Stimulated activated CD4-positive, alpha-beta T cell treated with anti-CD3 and anti-CD28 coated beads, Interleukin-12 subunit alpha, Interleukin-12 subunit beta, amount 100 ng/mL, for 4 hours (primary cell): ENCODE measurements at regions not wholly inside any gene's neighbourhood (a gene's known extent, or its start where the extent isn't known, plus 50 kb on each side); places are given as distances from the start of the nearest gene placed in this dataset.
"Not testable (repeated sequence)": the region's sequence is repeated elsewhere in the genome, so short reads cannot be mapped to it uniquely, and the experiment has no call there.

Source experiments
- DNase-seq: peaks from one replicate; pipeline ENCODE4 v3.0.0-alpha.2; 2020

DNA sequence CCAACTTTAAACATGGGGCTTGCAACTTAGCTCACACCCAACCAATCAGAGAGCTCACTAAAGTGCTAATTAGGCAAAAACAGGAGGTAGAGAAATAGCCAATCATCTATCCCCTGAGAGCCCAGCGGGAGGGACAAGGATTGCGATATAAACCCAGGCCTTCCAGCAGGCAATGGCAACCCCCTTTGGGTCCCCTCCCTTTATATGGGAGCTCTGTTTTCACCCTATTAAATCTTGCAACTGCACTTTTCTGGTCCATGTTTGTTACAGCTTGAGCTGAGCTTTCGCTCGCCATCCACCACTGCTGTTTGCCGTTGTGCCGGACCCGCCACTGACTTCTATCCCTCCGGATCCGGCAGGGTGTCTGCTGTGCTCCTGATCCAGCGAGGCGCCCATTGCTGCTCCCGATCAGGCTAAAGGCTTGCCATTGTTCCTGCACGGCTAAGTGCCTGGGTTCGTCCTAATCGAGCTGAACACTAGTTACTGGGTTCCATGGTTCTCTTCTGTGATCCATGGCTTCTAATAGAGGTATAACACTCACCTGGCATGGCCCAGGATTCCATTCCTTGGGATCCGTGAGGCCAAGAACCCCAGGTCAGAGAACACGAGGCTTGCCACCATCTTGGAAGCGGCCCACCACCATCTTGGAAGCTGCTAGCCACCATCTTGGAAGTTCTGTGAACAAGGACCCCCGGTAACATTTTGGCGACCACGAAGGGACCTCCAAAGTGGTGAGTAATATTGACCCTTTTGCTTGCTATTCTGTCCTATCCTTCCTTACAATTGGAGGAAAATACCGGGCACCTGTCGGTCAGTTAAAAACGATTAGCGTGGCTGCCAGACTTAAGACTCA, 161.3 kb upstream of the GCFC2 start:
- DNase-seq, result not testable (repeated sequence)

DNA sequence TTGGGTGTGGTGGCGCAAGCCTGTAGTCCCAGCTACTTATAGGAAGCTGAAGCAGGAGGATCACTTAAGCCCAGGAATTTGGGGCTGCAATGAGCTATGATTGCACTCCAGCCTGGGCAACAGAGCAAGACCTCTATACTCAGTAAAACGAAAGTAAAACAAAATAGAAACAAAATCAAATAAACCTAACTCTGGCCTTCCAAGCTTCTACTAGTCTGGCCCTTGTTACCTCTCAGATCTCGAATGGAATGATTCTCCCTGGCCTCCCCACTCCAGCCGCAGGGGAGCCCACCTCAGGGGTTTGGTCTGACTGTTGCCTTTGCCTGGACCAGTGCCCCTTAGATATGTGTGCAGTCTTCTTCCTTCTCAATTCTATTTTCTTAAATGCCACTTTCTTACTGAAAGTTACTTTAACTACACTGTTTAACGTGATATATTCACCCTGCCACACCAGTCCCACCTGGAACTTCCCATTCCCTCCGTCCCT, 160.0 kb upstream of the GCFC2 start:
- no peak for DNase-seq

DNA sequence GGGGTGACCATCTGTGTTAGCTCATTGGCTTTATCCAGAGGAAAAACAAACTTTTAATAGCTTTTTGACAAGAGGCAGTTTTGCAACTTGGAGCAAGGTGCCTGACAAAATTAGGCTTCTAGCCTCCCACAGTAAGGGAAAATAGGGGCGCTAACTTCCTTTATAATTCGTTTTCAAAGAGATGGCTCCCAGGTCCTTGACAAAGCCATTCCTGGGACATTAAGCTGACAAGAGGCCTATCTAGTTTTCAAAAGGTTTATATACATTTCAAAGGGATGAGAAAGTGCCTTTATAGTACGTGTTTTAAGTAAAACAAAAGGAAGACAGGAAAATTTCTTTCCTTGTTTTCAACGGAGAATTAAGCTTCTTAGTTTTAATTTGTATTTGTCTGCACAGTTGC, 159.4 kb upstream of the GCFC2 start:
- no peak for DNase-seq

DNA sequence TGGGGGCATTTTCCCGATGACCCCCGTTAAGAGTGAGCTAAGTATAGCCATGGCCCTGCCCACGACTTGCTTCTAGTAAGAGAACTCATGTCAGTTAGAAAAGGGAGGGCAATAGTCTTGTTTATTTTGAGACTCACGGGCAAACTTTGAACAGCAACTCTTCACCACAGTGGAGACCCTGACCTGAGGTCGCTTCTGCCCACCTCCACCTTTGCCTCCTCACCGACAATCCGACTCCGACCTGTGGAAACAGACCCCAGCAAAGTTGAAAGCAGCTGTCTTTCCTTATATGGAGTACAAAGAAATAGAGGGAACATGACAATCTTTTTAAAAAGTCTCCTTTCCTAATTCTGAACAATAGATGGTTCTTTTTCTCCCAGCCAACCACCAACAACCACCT, 155.0 kb upstream of the GCFC2 start:
- DNase-seq, result no peak

DNA sequence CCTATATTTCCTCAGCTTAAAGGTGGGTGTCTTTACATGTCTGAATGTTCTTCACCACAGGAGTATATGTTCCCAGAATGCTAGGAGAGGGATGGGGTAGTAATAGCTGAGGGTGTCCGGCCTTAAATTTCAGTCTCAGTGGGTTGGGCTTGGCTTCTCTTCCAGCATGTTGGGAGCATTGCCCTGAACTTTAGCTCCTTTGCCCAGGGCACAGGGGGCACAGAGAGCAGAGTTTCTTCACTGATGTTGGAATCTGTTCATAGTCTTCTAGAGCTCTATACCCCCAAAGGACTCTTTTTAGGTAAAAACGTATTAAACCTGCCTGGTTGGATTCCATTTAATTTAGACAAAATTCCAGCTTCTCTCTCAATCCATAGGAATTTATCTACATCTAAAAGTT, 154.4 kb upstream of the GCFC2 start:
- DNase-seq, result no peak

DNA sequence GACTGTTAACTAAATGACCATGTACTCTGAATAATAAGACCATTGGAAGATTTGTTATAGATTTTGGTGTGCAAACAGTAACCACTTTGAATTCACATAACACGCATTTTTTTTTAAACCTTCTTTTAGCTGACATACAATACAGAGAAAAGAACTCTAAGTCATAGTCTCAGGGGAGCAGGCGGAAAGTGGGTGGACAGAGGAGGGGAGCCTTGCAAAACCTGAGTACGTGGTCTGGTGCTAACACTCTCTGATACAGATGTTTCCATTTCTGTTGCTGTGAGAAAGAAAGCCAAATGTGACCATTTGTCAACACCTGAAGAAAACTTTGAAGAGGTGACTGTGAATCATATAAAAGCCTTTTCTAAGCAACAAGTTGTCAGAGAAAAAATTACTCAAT, 151.8 kb upstream of the GCFC2 start:
- DNase-seq, result no peak

DNA sequence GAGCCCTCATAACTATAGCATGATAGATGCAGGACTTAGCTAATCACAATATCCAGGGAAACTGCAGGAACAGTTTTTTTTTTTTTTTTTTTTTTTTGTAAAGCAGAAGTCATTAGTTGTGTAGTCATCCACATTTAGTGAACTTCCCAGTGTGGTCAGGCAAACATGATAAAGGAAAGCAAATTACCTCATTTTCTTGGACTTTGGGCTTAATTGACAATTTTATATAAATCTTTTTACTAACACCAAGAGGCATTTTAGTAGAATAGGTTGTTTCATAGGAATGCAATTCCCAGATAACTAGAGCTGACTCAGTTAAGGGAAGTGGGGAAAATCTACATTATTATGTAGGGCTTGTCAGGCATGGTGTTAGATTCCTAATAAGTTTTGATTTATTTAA, 142.7 kb upstream of the GCFC2 start:
- DNase-seq, result no peak

DNA sequence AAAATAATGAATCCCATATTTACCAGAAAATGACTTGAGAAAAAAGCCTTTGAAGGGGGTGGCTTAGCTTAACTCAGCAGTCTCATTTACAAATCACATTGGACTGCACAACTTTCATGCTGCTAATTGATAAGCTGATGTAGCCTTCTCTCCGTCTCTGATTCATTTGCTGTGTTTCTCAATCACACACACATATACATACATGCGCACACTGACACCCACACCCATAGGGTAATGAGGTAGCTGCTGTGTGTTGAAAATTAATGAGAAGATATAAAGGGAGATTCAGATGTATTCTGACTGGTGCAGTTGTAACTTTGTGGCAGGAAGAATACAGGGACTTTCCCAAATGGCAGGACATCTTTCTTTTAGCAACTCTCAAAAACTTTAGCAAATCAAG, 141.9 kb upstream of the GCFC2 start:
- no peak for DNase-seq

DNA sequence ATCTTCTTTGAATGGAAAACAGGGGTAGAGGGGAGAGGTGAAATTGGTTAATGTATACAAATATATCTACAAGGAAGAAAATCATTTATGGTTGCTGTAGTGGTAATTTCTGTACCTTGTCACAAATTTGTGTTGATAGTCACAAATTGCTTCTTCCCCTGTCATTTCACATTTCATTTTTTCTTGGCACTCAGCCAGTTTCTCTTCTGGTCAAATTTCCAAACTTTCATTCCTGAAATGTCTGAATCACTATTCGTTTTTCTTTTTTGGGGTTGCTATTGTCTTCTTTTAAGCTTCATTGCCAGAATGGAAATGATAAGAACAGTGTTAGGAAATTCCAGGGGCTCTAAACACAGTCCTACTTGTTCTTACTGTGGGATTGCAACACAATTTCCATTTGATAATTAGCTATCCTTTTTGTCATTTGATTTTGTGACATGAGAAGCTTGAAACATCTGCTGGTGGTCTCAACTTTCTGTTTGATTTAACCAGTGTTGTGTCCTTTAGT, 136.0 kb upstream of the GCFC2 start:
- no peak for DNase-seq

DNA sequence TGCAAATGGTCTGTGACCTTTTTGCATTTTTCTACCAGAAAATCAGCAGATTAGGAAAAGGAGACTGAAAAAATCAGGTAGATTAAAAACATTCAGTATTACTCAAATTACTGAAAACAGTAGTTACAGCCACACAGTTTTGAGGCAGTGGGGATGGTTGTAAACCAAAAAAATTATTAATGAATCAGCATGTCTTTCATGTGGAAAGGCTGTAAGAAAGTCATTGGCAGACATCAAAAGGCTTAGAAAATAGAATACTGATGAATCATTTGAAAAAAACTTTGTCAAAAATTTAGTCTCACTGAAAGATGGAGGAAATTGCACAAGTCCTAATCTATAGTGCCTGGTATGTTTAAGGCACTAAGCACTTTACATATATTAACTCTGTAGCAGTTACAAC, 133.9 kb upstream of the GCFC2 start:
- DNase-seq, result no peak

DNA sequence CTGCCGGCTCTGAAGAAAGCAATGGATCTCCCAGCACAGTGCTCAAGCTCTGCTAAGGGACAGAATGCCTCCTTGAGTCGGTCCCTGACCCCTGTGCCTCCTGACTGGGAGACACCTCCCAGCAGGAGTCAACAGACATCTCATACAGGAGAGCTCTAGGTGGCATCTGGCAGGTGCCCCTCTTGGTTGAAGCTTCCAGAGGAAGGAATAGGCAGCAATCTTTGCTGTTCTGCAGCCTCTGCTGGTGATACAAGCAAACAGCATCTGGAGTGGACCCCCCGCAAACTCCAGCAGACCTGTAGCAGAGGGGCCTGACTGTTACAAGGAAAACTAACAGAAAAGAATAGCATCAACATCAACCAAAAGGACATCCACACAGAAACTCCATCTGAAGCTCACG, 123.9 kb upstream of the GCFC2 start:
- not testable (repeated sequence) for DNase-seq

DNA sequence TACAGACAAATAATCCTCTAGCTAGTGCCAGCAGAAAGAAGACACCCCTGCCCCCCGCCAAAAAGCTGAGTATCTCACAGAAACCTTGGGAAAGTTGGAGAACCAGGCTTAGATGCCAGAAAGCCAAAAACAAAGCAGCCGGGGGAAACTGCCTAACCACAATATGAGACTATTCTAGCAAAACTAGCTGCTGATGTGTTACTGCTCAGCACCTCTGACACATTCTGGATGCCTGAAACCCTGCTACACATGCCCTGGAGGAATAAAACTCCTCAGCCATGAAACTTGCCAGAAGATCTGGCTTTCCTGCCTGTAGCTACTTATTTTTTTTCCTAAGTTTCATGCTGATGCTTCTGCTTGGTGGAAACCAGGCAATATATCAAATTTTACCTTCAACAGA, 122.7 kb upstream of the GCFC2 start:
- DNase-seq, result no peak

DNA sequence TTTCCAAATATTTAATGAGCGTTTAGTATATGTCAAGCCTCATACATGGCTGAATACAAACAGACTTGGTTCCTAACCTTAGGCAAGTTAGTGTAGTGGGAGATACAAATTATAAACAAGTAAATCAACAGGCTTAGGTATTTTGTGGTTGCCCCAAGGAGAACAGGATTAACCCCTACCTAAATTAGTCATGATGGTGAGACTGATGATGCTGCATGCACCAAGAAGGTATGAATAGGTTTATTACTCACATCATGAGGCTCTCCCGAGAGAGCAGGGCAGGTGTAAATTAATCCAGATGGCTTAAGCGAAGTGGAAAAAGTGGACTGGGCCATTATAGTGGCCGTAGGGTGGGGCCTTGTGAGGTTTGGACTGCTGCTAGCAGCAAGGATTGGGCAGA, 118.1 kb upstream of the GCFC2 start:
- DNase-seq, result no peak

DNA sequence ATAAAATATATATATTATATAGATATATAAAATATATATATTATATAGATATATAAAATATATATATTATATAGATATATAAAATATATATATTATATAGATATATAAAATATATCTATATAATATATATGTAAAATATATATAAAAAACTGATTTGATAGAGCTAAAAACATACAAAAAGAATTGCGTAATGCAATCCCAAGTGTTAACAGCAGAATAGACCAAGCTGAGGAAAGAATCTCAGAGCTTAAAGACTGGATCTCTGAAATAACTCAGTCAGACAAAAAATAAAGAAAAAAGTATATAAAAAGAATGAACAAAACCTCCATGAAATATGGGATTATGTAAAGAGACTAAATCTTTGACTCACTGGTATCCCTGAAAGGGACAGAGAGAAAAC, 112.8 kb upstream of the GCFC2 start:
- not testable (repeated sequence) for DNase-seq

DNA sequence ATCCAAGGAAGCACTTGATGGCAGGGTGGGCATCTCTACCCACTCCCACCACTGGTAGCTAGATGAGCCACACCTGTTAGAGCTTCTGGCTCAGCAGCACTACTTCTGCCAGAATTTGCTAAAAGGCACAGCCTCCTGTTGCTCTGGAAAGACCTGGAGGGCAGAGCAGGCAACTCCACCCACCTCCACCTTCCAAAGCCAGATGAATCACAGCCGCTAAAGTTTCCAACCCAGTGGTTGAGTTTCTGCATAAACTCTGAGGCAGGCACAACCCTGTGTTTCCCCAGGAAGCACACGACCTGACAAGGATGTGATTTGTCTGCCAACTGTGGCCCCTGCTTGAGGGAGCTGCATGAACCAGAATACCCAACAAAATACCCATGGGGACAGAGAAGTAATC, 111.6 kb upstream of the GCFC2 start:
- DNase-seq, result no peak

DNA sequence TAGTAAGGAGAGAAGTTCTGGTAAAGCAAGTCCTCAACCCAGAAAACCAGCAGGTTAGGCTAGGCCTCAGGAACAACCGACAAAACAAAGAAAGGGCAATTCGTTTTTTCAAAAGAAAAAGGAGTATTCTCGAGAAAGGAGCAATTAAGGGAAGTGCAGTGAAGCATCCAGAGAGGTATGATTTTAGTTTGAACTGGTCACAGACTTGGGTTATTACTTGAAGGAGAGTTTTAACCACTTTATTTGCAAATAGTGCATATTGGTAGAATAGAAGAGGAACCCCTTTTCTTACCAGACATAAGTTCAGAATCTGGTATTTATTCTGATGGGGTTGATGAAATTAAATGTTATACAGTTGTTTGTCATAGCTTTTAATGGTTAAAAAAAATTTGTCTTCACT, 110.0 kb upstream of the GCFC2 start:
- no peak for DNase-seq

DNA sequence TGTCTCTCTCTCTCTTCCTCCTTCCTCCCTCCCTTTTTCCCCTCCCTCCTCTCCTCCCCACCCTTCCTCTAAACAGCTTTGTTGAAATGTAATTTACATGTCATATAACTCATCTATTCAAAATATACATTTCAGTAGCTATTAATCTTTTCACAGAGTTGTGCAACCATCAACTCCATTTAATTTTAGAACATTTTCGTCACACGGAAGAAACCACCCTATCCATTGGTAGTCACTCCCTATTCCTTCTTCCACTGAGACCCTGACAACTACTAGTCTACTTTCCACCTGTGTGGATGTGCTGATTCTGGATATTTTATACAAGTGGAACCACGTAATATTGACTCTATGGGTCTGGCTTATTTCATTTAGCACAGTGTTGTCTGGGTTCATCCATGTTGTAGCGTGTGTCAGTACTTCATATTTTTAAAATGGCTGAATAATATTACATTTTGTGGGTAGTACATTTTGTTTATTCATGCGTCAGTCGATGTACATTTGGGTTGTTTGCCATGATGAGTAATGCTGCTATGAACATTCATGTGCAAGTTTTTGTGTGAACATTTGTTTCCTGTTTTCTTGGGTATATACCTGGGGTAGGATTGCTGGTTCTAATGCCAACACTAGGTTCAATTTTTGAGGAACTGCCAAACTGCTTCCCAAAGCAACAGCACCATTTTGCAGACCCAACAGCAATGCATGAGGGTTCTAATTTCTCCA, 100.1 kb upstream of the GCFC2 start:
- DNase-seq, result no peak

DNA sequence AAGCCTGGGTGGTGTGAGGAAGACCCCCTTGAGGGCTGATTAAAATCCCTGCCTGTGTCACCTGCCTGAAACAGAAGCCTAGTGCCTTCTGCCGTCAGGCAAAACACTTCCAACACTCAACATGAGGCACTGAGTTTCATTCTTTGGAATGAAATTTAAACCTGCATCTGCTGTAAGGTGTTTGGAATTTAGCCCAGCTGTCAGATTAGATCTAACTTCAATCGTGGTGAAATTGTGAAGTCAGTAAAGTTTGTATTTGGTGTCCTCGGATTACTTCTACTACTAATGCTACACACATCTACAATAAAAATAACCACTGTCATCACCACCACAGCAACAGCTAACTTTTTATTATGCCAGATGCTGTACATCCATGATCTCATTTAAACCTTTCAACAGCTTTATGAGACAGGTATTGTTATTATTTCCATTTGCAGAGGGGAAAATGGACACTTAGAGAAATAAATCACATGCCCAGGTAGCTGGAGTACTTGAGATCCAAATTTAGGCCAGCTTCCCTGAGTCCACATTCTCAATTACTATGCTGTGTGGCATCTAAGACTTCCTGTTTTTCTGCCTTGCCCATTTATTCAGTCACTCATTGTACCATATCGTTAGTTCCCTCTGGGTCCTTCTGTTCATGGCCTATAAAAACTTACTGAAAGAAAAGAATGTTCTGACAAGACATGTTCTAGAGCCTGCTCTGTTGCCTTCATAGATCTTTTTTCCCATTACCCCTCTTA, 98.2 kb upstream of the GCFC2 start:
- no peak for DNase-seq

DNA sequence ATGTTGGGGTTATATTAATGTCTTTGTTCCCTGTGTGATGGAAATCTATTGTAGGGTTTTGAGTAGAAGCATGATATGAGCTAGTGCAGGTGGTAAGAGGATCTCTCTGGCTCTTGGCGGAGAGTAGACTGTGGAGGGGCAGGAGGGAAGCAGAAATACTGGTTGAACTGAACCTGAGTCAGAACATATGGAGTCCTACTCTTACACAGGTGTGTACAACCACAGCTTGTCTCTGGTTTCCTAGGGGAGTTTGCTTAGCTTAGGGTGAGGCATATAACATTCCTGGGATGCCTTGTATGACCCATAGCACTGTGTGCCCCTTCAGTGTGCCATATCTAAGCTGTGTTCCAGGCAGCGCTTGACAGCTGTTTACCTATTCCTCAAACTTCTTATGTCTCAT, 97.3 kb upstream of the GCFC2 start:
- no peak for DNase-seq

DNA sequence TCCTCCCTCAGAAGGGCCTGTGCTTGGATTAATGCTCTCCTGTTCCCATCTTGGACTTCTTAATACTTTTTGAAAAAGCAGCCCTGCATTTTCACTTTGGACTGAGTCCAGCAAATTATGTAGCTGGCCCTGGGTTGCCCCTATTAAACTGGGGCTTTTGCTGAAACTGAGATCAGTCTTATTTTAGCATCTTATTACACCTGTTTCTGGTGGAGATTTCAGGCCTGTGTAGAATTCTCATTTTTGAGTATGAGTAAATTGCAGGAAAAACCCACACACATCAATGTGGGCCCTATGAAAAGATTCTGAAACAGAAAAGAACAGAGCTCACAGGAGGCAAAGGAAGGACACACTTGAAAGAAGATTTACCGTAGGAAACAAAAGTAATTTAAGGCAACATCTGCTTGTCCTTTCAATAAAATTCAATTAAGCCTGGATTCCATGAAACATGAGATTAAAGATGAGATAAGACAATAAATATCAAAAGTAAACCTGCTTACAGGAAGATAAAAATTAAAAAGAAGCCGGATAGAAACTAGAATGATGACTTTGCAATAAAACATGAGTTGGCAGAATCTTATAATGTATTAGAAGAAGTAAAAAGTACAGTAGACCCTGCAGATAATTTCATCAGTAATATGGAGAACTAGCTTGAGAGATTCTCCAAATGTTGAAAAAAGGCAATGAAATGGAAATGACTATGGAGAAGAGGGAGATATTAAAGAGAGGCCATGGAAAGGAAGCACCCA, 90.7 kb upstream of the GCFC2 start:
- DNase-seq, result no peak

DNA sequence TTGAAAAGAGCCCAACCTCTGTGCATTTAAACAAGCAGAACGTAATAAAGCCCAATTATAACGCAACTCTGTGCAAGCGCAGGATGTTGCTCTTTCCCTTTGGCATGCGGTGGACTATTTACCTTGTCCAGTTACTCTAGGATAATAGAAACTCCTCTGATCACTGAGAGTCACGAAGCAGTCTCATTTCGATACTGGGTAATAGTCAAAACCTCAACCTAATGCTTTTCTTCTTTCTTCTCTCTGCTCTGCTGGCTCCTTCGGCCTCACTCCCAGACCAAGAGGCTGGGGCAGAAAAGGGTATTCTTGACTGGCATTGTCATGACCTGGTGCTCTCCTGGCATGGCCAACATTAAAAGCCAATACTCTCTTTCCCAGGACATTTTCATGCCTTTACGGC, 89.7 kb upstream of the GCFC2 start:
- DNase-seq, result no peak

DNA sequence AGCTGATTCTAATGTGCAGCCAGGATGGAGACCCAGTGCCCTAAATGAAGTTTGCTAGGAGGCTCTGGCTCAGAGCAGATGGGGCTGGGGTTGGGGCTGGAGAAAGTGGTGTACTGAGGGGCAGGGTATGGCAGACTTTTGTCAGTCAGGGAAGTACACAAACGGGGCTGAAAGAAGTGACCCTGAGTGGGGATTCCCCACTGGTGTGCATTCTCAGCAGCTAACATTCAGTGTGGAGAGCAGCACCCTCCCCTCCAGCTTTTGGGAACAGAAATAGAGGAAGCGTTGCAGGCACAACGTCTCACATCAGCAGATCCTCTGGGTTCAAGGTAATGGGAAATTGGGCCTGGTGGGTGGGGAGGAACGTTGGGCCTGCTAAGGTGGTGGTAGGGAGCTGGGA, 89.1 kb upstream of the GCFC2 start:
- DNase-seq, result no peak

DNA sequence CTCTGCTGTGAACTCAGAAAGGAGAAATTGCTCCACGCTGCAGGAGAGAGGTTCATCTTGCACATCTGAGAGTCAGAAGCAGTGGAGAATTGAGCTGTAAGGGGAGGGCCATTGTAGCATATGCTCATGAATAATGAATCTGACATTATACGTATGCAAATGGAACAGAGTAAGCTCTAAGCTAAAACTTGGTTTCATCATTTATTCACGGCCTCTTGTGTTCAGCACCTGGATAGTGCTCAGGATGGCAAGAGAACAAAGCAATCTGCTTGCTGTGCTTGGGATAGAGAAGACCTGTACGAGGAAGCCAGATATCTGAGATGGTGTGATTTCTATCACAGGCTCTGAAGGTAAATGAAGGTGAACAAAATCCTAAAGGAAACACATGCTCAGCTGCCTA, 87.9 kb upstream of the GCFC2 start:
- no peak for DNase-seq
